ENCODE measurements at regions not wholly inside any gene's neighbourhood (a gene's known extent, or its start where the extent isn't known, plus 50 kb on each side); places are given as distances from the start of the nearest gene placed in this dataset.

GRCh38 chrX:21014326-21014725 is 359.9 kb upstream of the CNKSR2 start:
- TF ChIP-seq CTCF (IDR thresholded peaks at IDR 0.05) (no peak), POLR2A (IDR thresholded peaks at IDR 0.05) (no peak)
